Muscle of leg (tissue), 3 donors: ENCODE measurements at regions not wholly inside any gene's neighbourhood (a gene's known extent, or its start where the extent isn't known, plus 50 kb on each side); places are given as distances from the start of the nearest gene placed in this dataset.
"Not testable (repeated sequence)": the region's sequence is repeated elsewhere in the genome, so short reads cannot be mapped to it uniquely, and the experiment has no call there.

Experiments
- DNase-seq: peaks from one replicate; pipeline ENCODE4 v3.0.0; 2013
- H3K27ac ChIP-seq: one replicate; pipeline ENCODE4 v1.5.1; 2013; ENCODE audit warnings: mild to moderate bottlenecking, low read length, control low read depth
- H3K27me3 ChIP-seq: one replicate; pipeline ENCODE4 v1.6.1; 2013; ENCODE audit warnings: low read length; ENCODE audit not compliant: control insufficient read depth, insufficient read depth
- H3K36me3 ChIP-seq: one replicate; pipeline ENCODE4 v1.6.1; 2013; ENCODE audit warnings: low read length; ENCODE audit not compliant: control insufficient read depth, insufficient read depth
- H3K4me1 ChIP-seq: one replicate; pipeline ENCODE4 v1.6.1; 2013; ENCODE audit warnings: low read length; ENCODE audit not compliant: control insufficient read depth, insufficient read depth
- H3K4me3 ChIP-seq: one replicate; pipeline ENCODE4 v1.5.1; 2013; ENCODE audit warnings: low read length, control low read depth
- H3K9me3 ChIP-seq: replicated peaks from 2 replicates; pipeline ENCODE4 v1.6.1; 2013; ENCODE audit warnings: low read depth, low read length; ENCODE audit not compliant: control insufficient read depth
- WGBS: methylation state at CpG from one replicate; pipeline ENCODE4 v1.1.5; 2013; ENCODE audit warnings: missing lambda C conversion rate; ENCODE audit not compliant: insufficient coverage; 5-methylcytosine and 5-hydroxymethylcytosine counted together

- no peak overlapping the region for H3K4me3 ChIP-seq
- H3K4me1 ChIP-seq = no peaks in the 10 kb centered on the region
- no peak for DNase-seq
- no CpG with 5 or more reads among the region's 2 CpGs for WGBS
- H3K9me3 ChIP-seq = peaks cover 5% of the 10 kb centered on the region
- no peak overlapping the region for H3K27ac ChIP-seq
- no peaks in the 10 kb centered on the region for H3K27me3 ChIP-seq
- H3K36me3 ChIP-seq = no peaks in the 10 kb centered on the region
Measured at GRCh38 chr6:155861821-155862220, 406.2 kb upstream of the NOX3 start.

GRCh38 chr6:155858906-155859305 lies 403.3 kb upstream of the NOX3 start:
- not testable (repeated sequence) for H3K27me3 ChIP-seq, H3K27ac ChIP-seq, H3K4me1 ChIP-seq, H3K36me3 ChIP-seq, H3K9me3 ChIP-seq, DNase-seq, H3K4me3 ChIP-seq
- 92% methylated on average over 4 of the region's 4 CpGs for WGBS

- no peak overlapping the region for H3K4me3 ChIP-seq
- no peaks in the 10 kb centered on the region for H3K27me3 ChIP-seq
- no peak for DNase-seq
- H3K36me3 ChIP-seq = no peaks in the 10 kb centered on the region
- peaks cover 3% of the 10 kb centered on the region for H3K9me3 ChIP-seq
- no CpG with 5 or more reads among the region's 2 CpGs for WGBS
- no peaks in the 10 kb centered on the region for H3K4me1 ChIP-seq
- no peak overlapping the region for H3K27ac ChIP-seq
Measured at GRCh38 chr6:155854787-155855186, 399.1 kb upstream of the NOX3 start.

- H3K27ac ChIP-seq = no peak overlapping the region
- no peaks in the 10 kb centered on the region for H3K27me3 ChIP-seq
- WGBS = 80% methylated on average over 1 of the region's 2 CpGs
- H3K9me3 ChIP-seq = no peaks in the 10 kb centered on the region
- H3K4me1 ChIP-seq = no peaks in the 10 kb centered on the region
- H3K36me3 ChIP-seq = no peaks in the 10 kb centered on the region
- DNase-seq = no peak
- H3K4me3 ChIP-seq = no peak overlapping the region
Measured at GRCh38 chr6:155853011-155853410, 397.4 kb upstream of the NOX3 start.

- no peak overlapping the region for H3K27ac ChIP-seq
- H3K36me3 ChIP-seq = no peaks in the 10 kb centered on the region
- H3K4me3 ChIP-seq = no peak overlapping the region
- H3K9me3 ChIP-seq = no peaks in the 10 kb centered on the region
- WGBS = no CpG with 5 or more reads among the region's 5 CpGs
- H3K27me3 ChIP-seq = no peaks in the 10 kb centered on the region
- DNase-seq = no peak
- no peaks in the 10 kb centered on the region for H3K4me1 ChIP-seq
Measured at GRCh38 chr6:155850408-155850841, 394.8 kb upstream of the NOX3 start.

- 40% methylated on average over 1 of the region's 5 CpGs for WGBS
- H3K36me3 ChIP-seq = no peaks in the 10 kb centered on the region
- no peaks in the 10 kb centered on the region for H3K4me1 ChIP-seq
- no peaks in the 10 kb centered on the region for H3K9me3 ChIP-seq
- no peak for DNase-seq
- H3K27ac ChIP-seq = no peak overlapping the region
- H3K4me3 ChIP-seq = no peak overlapping the region
- H3K27me3 ChIP-seq = no peaks in the 10 kb centered on the region
Measured at GRCh38 chr6:155847711-155848110, 392.1 kb upstream of the NOX3 start.

- no peaks in the 10 kb centered on the region for H3K36me3 ChIP-seq
- no peak for DNase-seq
- no peak overlapping the region for H3K27ac ChIP-seq
- H3K4me3 ChIP-seq = no peak overlapping the region
- no peaks in the 10 kb centered on the region for H3K27me3 ChIP-seq
- no peaks in the 10 kb centered on the region for H3K9me3 ChIP-seq
- no peaks in the 10 kb centered on the region for H3K4me1 ChIP-seq
- WGBS = no CpG with 5 or more reads among the region's 4 CpGs
Measured at GRCh38 chr6:155837474-155837873, 381.8 kb upstream of the NOX3 start.

GRCh38 chr6:155832596-155832995 lies 377.0 kb upstream of the NOX3 start:
- H3K4me3 ChIP-seq = no peak overlapping the region
- no peaks in the 10 kb centered on the region for H3K4me1 ChIP-seq
- no peak overlapping the region for H3K27ac ChIP-seq
- no peaks in the 10 kb centered on the region for H3K9me3 ChIP-seq
- DNase-seq = no peak
- no peaks in the 10 kb centered on the region for H3K36me3 ChIP-seq
- WGBS = no CpG with 5 or more reads among the region's 4 CpGs
- H3K27me3 ChIP-seq = no peaks in the 10 kb centered on the region

GRCh38 chr6:155830531-155830930 lies 374.9 kb upstream of the NOX3 start:
- Histone ChIP-seq H3K4me3 (no peak overlapping the region), H3K27ac (no peak overlapping the region), H3K9me3 (no peaks in the 10 kb centered on the region), H3K36me3 (no peaks in the 10 kb centered on the region), H3K4me1 (no peaks in the 10 kb centered on the region), H3K27me3 (no peaks in the 10 kb centered on the region)
- WGBS = 100% methylated on average over 1 of the region's 5 CpGs
- no peak for DNase-seq

GRCh38 chr6:155829646-155830045 lies 374.0 kb upstream of the NOX3 start:
- H3K27ac ChIP-seq = no peak overlapping the region
- H3K4me3 ChIP-seq = no peak overlapping the region
- H3K4me1 ChIP-seq = no peaks in the 10 kb centered on the region
- H3K36me3 ChIP-seq = no peaks in the 10 kb centered on the region
- no peaks in the 10 kb centered on the region for H3K27me3 ChIP-seq
- no peak for DNase-seq
- no peaks in the 10 kb centered on the region for H3K9me3 ChIP-seq
- no CpG with 5 or more reads among the region's 2 CpGs for WGBS

- no peak overlapping the region for H3K27ac ChIP-seq
- H3K27me3 ChIP-seq = no peaks in the 10 kb centered on the region
- no peak for DNase-seq
- H3K4me1 ChIP-seq = no peaks in the 10 kb centered on the region
- WGBS = no CpG with 5 or more reads among the region's 3 CpGs
- no peaks in the 10 kb centered on the region for H3K9me3 ChIP-seq
- H3K36me3 ChIP-seq = no peaks in the 10 kb centered on the region
- H3K4me3 ChIP-seq = no peak overlapping the region
Measured at GRCh38 chr6:155828989-155829388, 373.4 kb upstream of the NOX3 start.
